ENCODE measurements at regions not wholly inside any gene's neighbourhood (a gene's known extent, or its start where the extent isn't known, plus 50 kb on each side); places are given as distances from the start of the nearest gene placed in this dataset.

- TF ChIP-seq POLR2AphosphoS5 (IDR thresholded peaks at IDR 0.05; ENCODE audit: low read depth, low read length), result no peak
- no peak for TF ChIP-seq POLR2A (IDR thresholded peaks at IDR 0.05; ENCODE audit: low read depth, low read length)
These were observed 284.5 kb downstream of the XXYLT1 start for GRCh38 chr3:194986208-194987043.
